ENCODE measurements at regions not wholly inside any gene's neighbourhood (a gene's known extent, or its start where the extent isn't known, plus 50 kb on each side); places are given as distances from the start of the nearest gene placed in this dataset.
A peak's percentile ranks its signal among the peaks of the same experiment; 100 is the strongest.
"Not testable (repeated sequence)": the region's sequence is repeated elsewhere in the genome, so short reads cannot be mapped to it uniquely, and the experiment has no call there.

GRCh38 chr7:26083113-26083512, 68.9 kb upstream of the NFE2L3 start:
- no peaks in the 10 kb centered on the region for H3K9me3 ChIP-seq (ENCODE audit: low read length)
- DNase-seq, result no peak
- H3K79me2 ChIP-seq (ENCODE audit: low read length), result no peaks in the 10 kb centered on the region
- no peak overlapping the region for H3K9ac ChIP-seq (ENCODE audit: low read length)
- H3K27ac ChIP-seq (ENCODE audit: low read length), result no peak overlapping the region
- H3K36me3 ChIP-seq (ENCODE audit: insufficient read depth, low read length), result no peaks in the 10 kb centered on the region
- no peaks in the 10 kb centered on the region for H3K9me2 ChIP-seq (replicated peaks; ENCODE audit: insufficient read depth, low read length)
- H3K27me3 ChIP-seq (ENCODE audit: low read length), result no peaks in the 10 kb centered on the region
- H4K20me1 ChIP-seq (ENCODE audit: insufficient read depth, low read depth, low read length), result no peaks in the 10 kb centered on the region
- no peak overlapping the region for H3K4me2 ChIP-seq (ENCODE audit: low read depth, low read length, poor library complexity, severe bottlenecking)
- H3K4me1 ChIP-seq (ENCODE audit: low read length), result no peaks in the 10 kb centered on the region
- H3K4me3 ChIP-seq (ENCODE audit: low read length), result no peak overlapping the region
- H2AFZ ChIP-seq (ENCODE audit: low read length), result no peak overlapping the region

GRCh38 chr7:26084418-26084817, 67.6 kb upstream of the NFE2L3 start:
- H3K36me3 ChIP-seq (ENCODE audit: insufficient read depth, low read length), result no peaks in the 10 kb centered on the region
- no peaks in the 10 kb centered on the region for H3K79me2 ChIP-seq (ENCODE audit: low read length)
- no peaks in the 10 kb centered on the region for H3K9me2 ChIP-seq (replicated peaks; ENCODE audit: insufficient read depth, low read length)
- H3K9me3 ChIP-seq (ENCODE audit: low read length), result no peaks in the 10 kb centered on the region
- H3K27ac ChIP-seq (ENCODE audit: low read length), result no peak overlapping the region
- H3K4me3 ChIP-seq (ENCODE audit: low read length), result no peak overlapping the region
- no peak overlapping the region for H2AFZ ChIP-seq (ENCODE audit: low read length)
- no peak overlapping the region for H3K4me2 ChIP-seq (ENCODE audit: low read depth, low read length, poor library complexity, severe bottlenecking)
- no peaks in the 10 kb centered on the region for H4K20me1 ChIP-seq (ENCODE audit: insufficient read depth, low read depth, low read length)
- no peak overlapping the region for H3K9ac ChIP-seq (ENCODE audit: low read length)
- no peak for DNase-seq
- no peaks in the 10 kb centered on the region for H3K4me1 ChIP-seq (ENCODE audit: low read length)
- no peaks in the 10 kb centered on the region for H3K27me3 ChIP-seq (ENCODE audit: low read length)

- Histone ChIP-seq H3K36me3 (ENCODE audit: insufficient read depth, low read length) (no peaks in the 10 kb centered on the region), H3K27me3 (ENCODE audit: low read length) (no peaks in the 10 kb centered on the region), H3K9ac (ENCODE audit: low read length) (no peak overlapping the region), H3K27ac (ENCODE audit: low read length) (no peak overlapping the region), H3K4me1 (ENCODE audit: low read length) (peaks cover 4% of the 10 kb centered on the region), H2AFZ (ENCODE audit: low read length) (no peak overlapping the region), H3K9me2 (replicated peaks; ENCODE audit: insufficient read depth, low read length) (no peaks in the 10 kb centered on the region), H3K4me2 (ENCODE audit: low read depth, low read length, poor library complexity, severe bottlenecking) (no peak overlapping the region), H3K79me2 (ENCODE audit: low read length) (no peaks in the 10 kb centered on the region), H4K20me1 (ENCODE audit: insufficient read depth, low read depth, low read length) (no peaks in the 10 kb centered on the region), H3K9me3 (ENCODE audit: low read length) (no peaks in the 10 kb centered on the region), H3K4me3 (ENCODE audit: low read length) (no peak overlapping the region)
- DNase-seq, result no peak
Measured at GRCh38 chr7:26085771-26086170, 66.2 kb upstream of the NFE2L3 start.

GRCh38 chr7:26087321-26088091, 64.5 kb upstream of the NFE2L3 start:
- no peaks in the 10 kb centered on the region for H3K9me3 ChIP-seq (ENCODE audit: low read length)
- H3K9me2 ChIP-seq (replicated peaks; ENCODE audit: insufficient read depth, low read length), result no peaks in the 10 kb centered on the region
- H2AFZ ChIP-seq (ENCODE audit: low read length), result no peak overlapping the region
- H4K20me1 ChIP-seq (ENCODE audit: insufficient read depth, low read depth, low read length), result no peaks in the 10 kb centered on the region
- H3K4me3 ChIP-seq (ENCODE audit: low read length), result no peak overlapping the region
- H3K27ac ChIP-seq (ENCODE audit: low read length), result no peak overlapping the region
- no peak for DNase-seq
- no peaks in the 10 kb centered on the region for H3K27me3 ChIP-seq (ENCODE audit: low read length)
- no peak overlapping the region for H3K9ac ChIP-seq (ENCODE audit: low read length)
- no peaks in the 10 kb centered on the region for H3K36me3 ChIP-seq (ENCODE audit: insufficient read depth, low read length)
- H3K4me2 ChIP-seq (ENCODE audit: low read depth, low read length, poor library complexity, severe bottlenecking), result no peak overlapping the region
- peaks cover 4% of the 10 kb centered on the region for H3K4me1 ChIP-seq (ENCODE audit: low read length)
- no peaks in the 10 kb centered on the region for H3K79me2 ChIP-seq (ENCODE audit: low read length)

- not testable (repeated sequence) for H3K4me1 ChIP-seq (ENCODE audit: low read length); H3K4me3 ChIP-seq (ENCODE audit: low read length); H2AFZ ChIP-seq (ENCODE audit: low read length); H3K4me2 ChIP-seq (ENCODE audit: low read depth, low read length, poor library complexity, severe bottlenecking); H4K20me1 ChIP-seq (ENCODE audit: insufficient read depth, low read depth, low read length); H3K9me3 ChIP-seq (ENCODE audit: low read length); H3K79me2 ChIP-seq (ENCODE audit: low read length); H3K9ac ChIP-seq (ENCODE audit: low read length); H3K27ac ChIP-seq (ENCODE audit: low read length); H3K9me2 ChIP-seq (replicated peaks; ENCODE audit: insufficient read depth, low read length); H3K27me3 ChIP-seq (ENCODE audit: low read length); H3K36me3 ChIP-seq (ENCODE audit: insufficient read depth, low read length)
- DNase-seq, result peak; percentile 44
Measured at GRCh38 chr7:26089469-26089868, 62.5 kb upstream of the NFE2L3 start.

- Histone ChIP-seq H3K9me3 (ENCODE audit: low read length) (no peaks in the 10 kb centered on the region), H3K36me3 (ENCODE audit: insufficient read depth, low read length) (no peaks in the 10 kb centered on the region), H3K4me3 (ENCODE audit: low read length) (no peak overlapping the region), H3K9me2 (replicated peaks; ENCODE audit: insufficient read depth, low read length) (no peaks in the 10 kb centered on the region), H3K27me3 (ENCODE audit: low read length) (no peaks in the 10 kb centered on the region), H3K27ac (ENCODE audit: low read length) (no peak overlapping the region), H3K9ac (ENCODE audit: low read length) (no peak overlapping the region), H3K79me2 (ENCODE audit: low read length) (no peaks in the 10 kb centered on the region), H4K20me1 (ENCODE audit: insufficient read depth, low read depth, low read length) (no peaks in the 10 kb centered on the region), H3K4me1 (ENCODE audit: low read length) (peaks cover 4% of the 10 kb centered on the region), H3K4me2 (ENCODE audit: low read depth, low read length, poor library complexity, severe bottlenecking) (no peak overlapping the region), H2AFZ (ENCODE audit: low read length) (no peak overlapping the region)
- peak; percentile 69 for DNase-seq
Measured at GRCh38 chr7:26090927-26091519, 61.0 kb upstream of the NFE2L3 start.

- H4K20me1 ChIP-seq (ENCODE audit: insufficient read depth, low read depth, low read length), result no peaks in the 10 kb centered on the region
- H3K36me3 ChIP-seq (ENCODE audit: insufficient read depth, low read length), result no peaks in the 10 kb centered on the region
- H3K9me2 ChIP-seq (replicated peaks; ENCODE audit: insufficient read depth, low read length), result no peaks in the 10 kb centered on the region
- H2AFZ ChIP-seq (ENCODE audit: low read length), result no peak overlapping the region
- H3K27ac ChIP-seq (ENCODE audit: low read length), result no peak overlapping the region
- H3K79me2 ChIP-seq (ENCODE audit: low read length), result no peaks in the 10 kb centered on the region
- no peak overlapping the region for H3K4me3 ChIP-seq (ENCODE audit: low read length)
- DNase-seq, result no peak
- no peak overlapping the region for H3K9ac ChIP-seq (ENCODE audit: low read length)
- H3K4me2 ChIP-seq (ENCODE audit: low read depth, low read length, poor library complexity, severe bottlenecking), result no peak overlapping the region
- H3K4me1 ChIP-seq (ENCODE audit: low read length), result peaks cover 4% of the 10 kb centered on the region
- H3K9me3 ChIP-seq (ENCODE audit: low read length), result no peaks in the 10 kb centered on the region
- no peaks in the 10 kb centered on the region for H3K27me3 ChIP-seq (ENCODE audit: low read length)
Measured at GRCh38 chr7:26091933-26092332, 60.1 kb upstream of the NFE2L3 start.

- no peak overlapping the region for H3K4me2 ChIP-seq (ENCODE audit: low read depth, low read length, poor library complexity, severe bottlenecking)
- H3K9ac ChIP-seq (ENCODE audit: low read length), result no peak overlapping the region
- no peaks in the 10 kb centered on the region for H3K79me2 ChIP-seq (ENCODE audit: low read length)
- H3K4me3 ChIP-seq (ENCODE audit: low read length), result no peak overlapping the region
- no peaks in the 10 kb centered on the region for H3K27me3 ChIP-seq (ENCODE audit: low read length)
- H4K20me1 ChIP-seq (ENCODE audit: insufficient read depth, low read depth, low read length), result no peaks in the 10 kb centered on the region
- no peaks in the 10 kb centered on the region for H3K36me3 ChIP-seq (ENCODE audit: insufficient read depth, low read length)
- H2AFZ ChIP-seq (ENCODE audit: low read length), result no peak overlapping the region
- no peaks in the 10 kb centered on the region for H3K9me3 ChIP-seq (ENCODE audit: low read length)
- DNase-seq, result no peak
- no peaks in the 10 kb centered on the region for H3K9me2 ChIP-seq (replicated peaks; ENCODE audit: insufficient read depth, low read length)
- peaks cover 4% of the 10 kb centered on the region for H3K4me1 ChIP-seq (ENCODE audit: low read length)
- no peak overlapping the region for H3K27ac ChIP-seq (ENCODE audit: low read length)
Measured at GRCh38 chr7:26093023-26093422, 59.0 kb upstream of the NFE2L3 start.
